GM12878 (cell line): ENCODE measurements at regions not wholly inside any gene's neighbourhood (a gene's known extent, or its start where the extent isn't known, plus 50 kb on each side); places are given as distances from the start of the nearest gene placed in this dataset.

ENCODE experiments used
- ATAC-seq: fragments of 200-7000 bp; cut with Tn5 transposase; 3 replicates; pipeline ENCODE4 v1.9.1; 2020; ENCODE audit warnings: mild to moderate bottlenecking, moderate library complexity
- BruUV-seq: library from RNA; stranded (reverse); fragments of 400-500 nt; replicated peaks from 2 replicates; lab custom pipeline; 2021; lab: Mats Ljungman, UMichigan
- CTCF ChIA-PET: fragments of 300-600 bp; sonication (Branson Sonifier 250); formaldehyde crosslinking; extraction: SDS; loops from one replicate; lab custom pipeline; 2021; ENCODE audit warnings: inconsistent platforms; lab: Yijun Ruan, JAX
- POLR2A ChIA-PET: fragments of 350-600 bp; formaldehyde crosslinking; extraction: SDS; loops from one replicate; lab custom pipeline; 2021; ENCODE audit warnings: inconsistent platforms; lab: Charles Lee
- RAD21 ChIA-PET: fragments of 300-600 bp; sonication (Branson Sonifier 250); formaldehyde crosslinking; loops from one replicate; lab custom pipeline; 2023; ENCODE audit warnings: antibody characterized with exemption; ENCODE audit not compliant: unreplicated experiment; lab: Charles Lee
- SMC1A ChIA-PET: fragments of 300-600 bp; sonication (Branson Sonifier 250); formaldehyde crosslinking; loops from one replicate; lab custom pipeline; 2023; ENCODE audit not compliant: unreplicated experiment, uncharacterized antibody; lab: Charles Lee
- DNase-seq: peaks from one replicate; pipeline ENCODE4 v3.0.0-alpha.2; 2011; ENCODE audit warnings: low read depth, low spot score
- FAIRE-seq: peaks from 3 replicates; lab custom pipeline; 2011; peaks lifted over from hg19 to GRCh38; lab: Jason Lieb, UNC
- H2AFZ ChIP-seq: 2 replicates; pipeline ENCODE4 v1.6.0; 2011; ENCODE audit warnings: low read depth, low read length, control low read depth; ENCODE audit not compliant: control insufficient read depth
- H3K27ac ChIP-seq: 2 replicates; pipeline ENCODE4 v1.5.1; 2011; ENCODE audit warnings: control low read depth; ENCODE audit not compliant: control insufficient read depth, insufficient read depth
- H3K27me3 ChIP-seq, 2 experiments: replicated peaks in 1 of 2; 2 replicates each; pipeline versions ENCODE4 v1.6.0 to v1.6.1; 2011; ENCODE audit warnings: low read length in 1 of 2; ENCODE audit not compliant: control insufficient read depth in 2 of 2, insufficient read depth in 2 of 2
- H3K36me3 ChIP-seq, 2 experiments: 2 replicates each; pipeline ENCODE4 v1.5.1; 2011; ENCODE audit warnings: low read length in 1 of 2; ENCODE audit not compliant: control insufficient read depth in 2 of 2, insufficient read depth in 2 of 2
- H3K4me1 ChIP-seq: 2 replicates; pipeline ENCODE4 v1.6.1; 2011; ENCODE audit warnings: mild to moderate bottlenecking, low read length, moderate library complexity, mixed read lengths; ENCODE audit not compliant: control insufficient read depth, insufficient read depth
- H3K4me2 ChIP-seq: 2 replicates; pipeline ENCODE4 v1.6.0; 2011; ENCODE audit warnings: control low read depth; ENCODE audit not compliant: control insufficient read depth, insufficient read depth
- H3K4me3 ChIP-seq: fragments of 200-600 bp; sonication (generic); 2 replicates; pipeline ENCODE4 v1.5.1; 2016
- H3K79me2 ChIP-seq: 2 replicates; pipeline ENCODE4 v1.6.0; 2011; ENCODE audit warnings: low read length; ENCODE audit not compliant: control insufficient read depth, insufficient read depth
- H3K9ac ChIP-seq: 2 replicates; pipeline ENCODE4 v1.8.0; 2011; ENCODE audit warnings: low read length, control low read depth, mixed read lengths; ENCODE audit not compliant: control insufficient read depth, insufficient read depth
- H3K9me3 ChIP-seq: replicated peaks from 3 replicates; pipeline ENCODE4 v1.5.1; 2011; ENCODE audit warnings: mild to moderate bottlenecking, low read length; ENCODE audit not compliant: control insufficient read depth, insufficient read depth
- H4K20me1 ChIP-seq: 2 replicates; pipeline ENCODE4 v1.6.0; 2011; ENCODE audit not compliant: control insufficient read depth, insufficient read depth
- ATF7 ChIP-seq: fragments of 450-650 bp; IDR thresholded peaks from 2 replicates; pipeline ENCODE4 v1.6.1; 2016; ENCODE audit warnings: low read depth, mild to moderate bottlenecking
- CHD4 ChIP-seq: fragments of 200-600 bp; sonication (generic); IDR thresholded peaks from 2 replicates; pipeline ENCODE4 v1.6.1; 2016; ENCODE audit warnings: mild to moderate bottlenecking
- HDAC2 ChIP-seq: fragments of 200-600 bp; sonication (generic); IDR thresholded peaks from 2 replicates; pipeline ENCODE4 v1.6.1; 2017
- IKZF2 ChIP-seq, 2 experiments: fragments of 450-650 bp; IDR thresholded peaks; 2 replicates each; pipeline ENCODE4 v1.6.1; 2017; ENCODE audit warnings: mild to moderate bottlenecking in 2 of 2, moderate library complexity in 2 of 2
- IRF4 ChIP-seq: IDR thresholded peaks from 2 replicates; pipeline ENCODE4 v1.6.1; 2011; ENCODE audit warnings: low read depth, low read length
- KDM1A ChIP-seq: fragments of 200-600 bp; sonication (generic); IDR thresholded peaks from 2 replicates; pipeline ENCODE4 v1.6.1; 2016; ENCODE audit warnings: borderline replicate concordance
- MTA3 ChIP-seq: IDR thresholded peaks from 2 replicates; pipeline ENCODE4 v1.6.1; 2012; ENCODE audit warnings: low read length, inconsistent platforms, borderline replicate concordance
- NR2C2 ChIP-seq: IDR thresholded peaks from 2 replicates; pipeline ENCODE4 v1.6.1; 2011; ENCODE audit warnings: borderline replicate concordance, low read depth; ENCODE audit not compliant: control insufficient read depth, insufficient read length
- POU2F2 ChIP-seq: IDR thresholded peaks from 3 replicates; pipeline ENCODE4 v1.6.1; 2011; ENCODE audit warnings: low read depth, mild to moderate bottlenecking, low read length, borderline replicate concordance
- RBBP5 ChIP-seq: fragments of 200-600 bp; sonication (generic); conservative IDR thresholded peaks from 2 replicates; pipeline ENCODE4 v1.6.1; 2016
- SMC3 ChIP-seq: IDR thresholded peaks from 2 replicates; pipeline ENCODE4 v1.6.1; 2011; ENCODE audit warnings: low read length, improper control_type of control experiment, borderline replicate concordance
- SPI1 ChIP-seq: IDR thresholded peaks from 2 replicates; pipeline ENCODE4 v1.6.1; 2011; ENCODE audit warnings: low read depth, mild to moderate bottlenecking, low read length, moderate library complexity, borderline replicate concordance; ENCODE audit not compliant: insufficient read depth
- SUPT20H ChIP-seq: IDR thresholded peaks from 2 replicates; pipeline ENCODE4 v1.6.1; 2011; ENCODE audit warnings: low read depth, mild to moderate bottlenecking, low read length, moderate library complexity, borderline replicate concordance; ENCODE audit not compliant: control insufficient read depth
- WRNIP1 ChIP-seq: IDR thresholded peaks from 2 replicates; pipeline ENCODE4 v1.6.1; 2011; ENCODE audit warnings: low read depth, low read length, improper control_type of control experiment, borderline replicate concordance
- YY1 ChIP-seq: IDR thresholded peaks from 2 replicates; pipeline ENCODE4 v1.6.1; 2011; ENCODE audit warnings: low read depth, mild to moderate bottlenecking, low read length
- ZNF207 ChIP-seq: fragments of 450-650 bp; IDR thresholded peaks from 2 replicates; pipeline ENCODE4 v1.6.1; 2014; ENCODE audit warnings: antibody characterized with exemption, mild to moderate bottlenecking, borderline replicate concordance
- WGBS: methylation state at CpG from one replicate; pipeline ENCODE4 v1.1.6; 2016; ENCODE audit warnings: low lambda C conversion rate; ENCODE audit not compliant: insufficient replicate concordance, insufficient coverage; ENCODE audit errors: missing lambda C conversion rate; 5-methylcytosine and 5-hydroxymethylcytosine counted together
- in situ Hi-C: fragments of 300-500 bp; cut with MboI; formaldehyde crosslinking; loops from 9 replicates; pipeline ENCODE4 v1.14.3; 2018; ENCODE audit warnings: mixed read lengths
- intact Hi-C: fragments of 100-400 bp; cut with micrococcal nuclease; formaldehyde crosslinking; loops from one replicate; pipeline ENCODE4 v1.14.2; 2022; ENCODE audit not compliant: unreplicated experiment
- TF ChIP-seq, protein P1 (sequence below): IDR thresholded peaks from 2 replicates; pipeline ENCODE4 v1.6.1; 2012; ENCODE audit warnings: low read depth, low read length, improper control_type of control experiment
- TF ChIP-seq, protein P2 (sequence below): fragments of 450-650 bp; IDR thresholded peaks from 2 replicates; pipeline ENCODE4 v1.6.1; 2018; ENCODE audit warnings: borderline replicate concordance, mild to moderate bottlenecking; ENCODE audit not compliant: partially characterized antibody

DNA sequence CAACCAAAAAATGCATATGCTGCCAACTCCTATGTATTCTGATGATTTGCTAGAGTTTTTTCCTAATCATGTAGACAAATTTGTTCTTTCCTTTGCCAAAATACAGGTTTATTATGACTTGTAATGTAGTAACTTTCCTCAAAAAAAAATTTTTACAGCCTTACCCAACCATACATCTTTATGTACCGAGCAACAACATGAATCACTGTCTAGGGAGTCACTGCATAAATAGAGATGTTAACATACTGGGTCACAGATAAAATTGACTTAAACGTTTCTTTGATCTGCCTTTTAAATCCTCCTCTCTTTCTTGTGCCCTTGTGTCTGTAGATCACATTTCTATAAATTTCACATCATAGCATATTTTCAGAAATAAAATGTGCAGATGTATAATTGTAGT, 143.6 kb downstream of the MBD2 start (continued):
- TF ChIP-seq, protein P1, sequence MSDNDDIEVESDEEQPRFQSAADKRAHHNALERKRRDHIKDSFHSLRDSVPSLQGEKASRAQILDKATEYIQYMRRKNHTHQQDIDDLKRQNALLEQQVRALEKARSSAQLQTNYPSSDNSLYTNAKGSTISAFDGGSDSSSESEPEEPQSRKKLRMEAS: no peak
- TF ChIP-seq MTA3: no peak

DNA sequence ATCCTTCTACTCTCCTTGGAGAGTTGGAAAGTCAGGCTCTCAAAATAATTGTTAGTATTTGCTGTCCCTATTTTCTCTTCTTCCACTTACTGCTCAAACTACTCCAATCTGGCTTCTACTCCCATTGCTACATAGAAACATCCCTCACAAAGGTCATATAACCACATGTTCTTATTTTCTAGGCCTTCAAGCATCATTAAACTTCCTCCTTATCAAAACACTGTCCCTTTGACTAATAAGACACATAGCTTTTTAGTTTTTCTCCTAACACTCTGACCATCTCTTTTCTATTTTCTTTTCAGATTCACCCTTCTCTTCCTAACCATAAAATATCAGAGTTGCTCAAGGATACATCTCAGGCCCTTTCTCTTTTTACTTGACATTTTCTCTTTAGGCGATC, 148.3 kb downstream of the MBD2 start:
- H3K4me2 ChIP-seq: no peak overlapping the region
- H3K27ac ChIP-seq: no peak overlapping the region
- in situ Hi-C loops (no loop called here), intact Hi-C loops (no loop called here)
- DNase-seq (no peak), ATAC-seq (no peak), FAIRE-seq (no peak)
- ChIA-PET POLR2A (no interaction called here), SMC1A (interaction anchor here (0.9 to 1.4 kb wide), 3 partner anchors 10 to 44 kb away, joined by 3 read pairs; no protein-coding TSS in a partner anchor), RAD21 (no interaction called here), CTCF (no interaction called here)
- H2AFZ ChIP-seq: no peak overlapping the region
- TF ChIP-seq ATF7: no peak
- no peak for TF ChIP-seq SPI1
- no peak for TF ChIP-seq POU2F2
- TF ChIP-seq CHD4: no peak
- TF ChIP-seq NR2C2: no peak
- TF ChIP-seq WRNIP1: no peak
- TF ChIP-seq HDAC2: no peak
- no peak for TF ChIP-seq IRF4
- TF ChIP-seq SMC3: no peak
- TF ChIP-seq SUPT20H: no peak
- TF ChIP-seq, protein P2, sequence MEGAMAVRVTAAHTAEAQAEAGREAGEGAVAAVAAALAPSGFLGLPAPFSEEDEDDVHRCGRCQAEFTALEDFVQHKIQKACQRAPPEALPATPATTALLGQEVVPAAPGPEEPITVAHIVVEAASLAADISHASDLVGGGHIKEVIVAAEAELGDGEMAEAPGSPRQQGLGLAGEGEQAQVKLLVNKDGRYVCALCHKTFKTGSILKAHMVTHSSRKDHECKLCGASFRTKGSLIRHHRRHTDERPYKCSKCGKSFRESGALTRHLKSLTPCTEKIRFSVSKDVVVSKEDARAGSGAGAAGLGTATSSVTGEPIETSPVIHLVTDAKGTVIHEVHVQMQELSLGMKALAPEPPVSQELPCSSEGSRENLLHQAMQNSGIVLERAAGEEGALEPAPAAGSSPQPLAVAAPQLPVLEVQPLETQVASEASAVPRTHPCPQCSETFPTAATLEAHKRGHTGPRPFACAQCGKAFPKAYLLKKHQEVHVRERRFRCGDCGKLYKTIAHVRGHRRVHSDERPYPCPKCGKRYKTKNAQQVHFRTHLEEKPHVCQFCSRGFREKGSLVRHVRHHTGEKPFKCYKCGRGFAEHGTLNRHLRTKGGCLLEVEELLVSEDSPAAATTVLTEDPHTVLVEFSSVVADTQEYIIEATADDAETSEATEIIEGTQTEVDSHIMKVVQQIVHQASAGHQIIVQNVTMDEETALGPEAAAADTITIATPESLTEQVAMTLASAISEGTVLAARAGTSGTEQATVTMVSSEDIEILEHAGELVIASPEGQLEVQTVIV: no peak
- TF ChIP-seq IKZF2 (IDR thresholded peaks at IDR 0.05): no peak
- no peak for TF ChIP-seq ZNF207
- no peak for TF ChIP-seq KDM1A
- TF ChIP-seq YY1: no peak
- TF ChIP-seq RBBP5: no peak
- H3K36me3 ChIP-seq: no peaks in the 10 kb centered on the region
- H3K27me3 ChIP-seq: no peaks in the 10 kb centered on the region
- H3K9ac ChIP-seq: no peak overlapping the region
- H3K9me3 ChIP-seq: no peaks in the 10 kb centered on the region
- H4K20me1 ChIP-seq: no peaks in the 10 kb centered on the region
- no peaks in the 10 kb centered on the region for H3K4me1 ChIP-seq
- no peak overlapping the region for H3K4me3 ChIP-seq
- no TSS peak for BruUV-seq
- 95% methylated on average over 1 of the region's 1 CpG for WGBS
- H3K79me2 ChIP-seq: no peaks in the 10 kb centered on the region
